H9 (cell line): ENCODE measurements at regions not wholly inside any gene's neighbourhood (a gene's known extent, or its start where the extent isn't known, plus 50 kb on each side); places are given as distances from the start of the nearest gene placed in this dataset.

Experiments
- DNase-seq: peaks from one replicate; pipeline ENCODE4 v3.0.0-alpha.2; 2017
- H2AFZ ChIP-seq: one replicate; pipeline ENCODE4 v1.6.1; 2013; ENCODE audit warnings: mild to moderate bottlenecking, low read length, control low read depth, moderate library complexity
- H2AK5ac ChIP-seq: 2 replicates; pipeline ENCODE4 v1.6.1; 2013; ENCODE audit warnings: low read length, control low read depth, mixed read lengths; ENCODE audit not compliant: insufficient read length
- H2BK120ac ChIP-seq: one replicate; pipeline ENCODE4 v1.6.1; 2013; ENCODE audit warnings: low read depth, mild to moderate bottlenecking, low read length, control low read depth, inconsistent platforms; ENCODE audit not compliant: poor library complexity, severe bottlenecking
- H2BK12ac ChIP-seq: 2 replicates; pipeline ENCODE4 v1.6.1; 2013; ENCODE audit warnings: low read length, control low read depth, mixed read lengths, low read depth; ENCODE audit not compliant: insufficient read length
- H2BK15ac ChIP-seq: 2 replicates; pipeline ENCODE4 v1.6.1; 2013; ENCODE audit warnings: low read depth, low read length, control low read depth
- H2BK20ac ChIP-seq: one replicate; pipeline ENCODE4 v1.6.1; 2013; ENCODE audit warnings: low read depth, mild to moderate bottlenecking, low read length, control low read depth, inconsistent platforms; ENCODE audit not compliant: poor library complexity, severe bottlenecking
- H2BK5ac ChIP-seq: 2 replicates; pipeline ENCODE4 v1.6.1; 2013; ENCODE audit warnings: low read length, control low read depth, mixed read lengths; ENCODE audit not compliant: insufficient read length
- H3K14ac ChIP-seq: 2 replicates; pipeline ENCODE4 v1.6.1; 2013; ENCODE audit warnings: low read length, control low read depth; ENCODE audit not compliant: insufficient read depth
- H3K18ac ChIP-seq: 2 replicates; pipeline ENCODE4 v1.6.1; 2013; ENCODE audit warnings: low read depth, mild to moderate bottlenecking, mixed read lengths, low read length, control low read depth; ENCODE audit not compliant: insufficient read length
- H3K23ac ChIP-seq: 2 replicates; pipeline ENCODE4 v1.6.1; 2013; ENCODE audit warnings: low read length, control low read depth, mixed read lengths, low read depth; ENCODE audit not compliant: insufficient read length
- H3K23me2 ChIP-seq: 2 replicates; pipeline ENCODE4 v1.6.1; 2013; ENCODE audit warnings: low read depth, mild to moderate bottlenecking, mixed read lengths, low read length, control low read depth; ENCODE audit not compliant: insufficient read length, poor library complexity, severe bottlenecking
- H3K27ac ChIP-seq: 2 replicates; pipeline ENCODE4 v1.5.1; 2013; ENCODE audit warnings: low read length, control low read depth, mixed read lengths, low read depth; ENCODE audit not compliant: insufficient read length
- H3K27me3 ChIP-seq: 2 replicates; pipeline ENCODE4 v1.6.1; 2013; ENCODE audit warnings: low read length, control low read depth, inconsistent platforms; ENCODE audit not compliant: insufficient read depth
- H3K4ac ChIP-seq: 2 replicates; pipeline ENCODE4 v1.6.1; 2013; ENCODE audit warnings: low read depth, mild to moderate bottlenecking, control low read depth, inconsistent platforms, low read length, moderate library complexity
- H3K4me1 ChIP-seq: 2 replicates; pipeline ENCODE4 v1.6.1; 2013; ENCODE audit warnings: low read length, control low read depth, inconsistent platforms; ENCODE audit not compliant: insufficient read depth
- H3K4me2 ChIP-seq: 2 replicates; pipeline ENCODE4 v1.6.1; 2013; ENCODE audit warnings: low read length, control low read depth, mixed read lengths; ENCODE audit not compliant: insufficient read length, insufficient read depth
- H3K56ac ChIP-seq: 2 replicates; pipeline ENCODE4 v1.6.1; 2013; ENCODE audit warnings: low read depth, mild to moderate bottlenecking, mixed read lengths, low read length, control low read depth; ENCODE audit not compliant: insufficient read length
- H3K79me1 ChIP-seq: 2 replicates; pipeline ENCODE4 v1.6.1; 2013; ENCODE audit warnings: low read depth, mild to moderate bottlenecking, moderate library complexity, low read length, control low read depth, inconsistent platforms; ENCODE audit not compliant: insufficient read depth, poor library complexity, severe bottlenecking
- H3K79me2 ChIP-seq: 2 replicates; pipeline ENCODE4 v1.6.1; 2013; ENCODE audit warnings: low read length, control low read depth, inconsistent platforms; ENCODE audit not compliant: insufficient read depth
- H3K9ac ChIP-seq: 2 replicates; pipeline ENCODE4 v1.6.1; 2013; ENCODE audit warnings: low read length, control low read depth, mixed read lengths; ENCODE audit not compliant: insufficient read length; ENCODE audit errors: extremely low read depth
- H3K9me3 ChIP-seq: one replicate; pipeline ENCODE4 v1.6.1; 2013; ENCODE audit warnings: low read depth, low read length, inconsistent platforms; ENCODE audit not compliant: control insufficient read depth
- H3T11ph ChIP-seq: one replicate; pipeline ENCODE4 v1.6.1; 2013; ENCODE audit warnings: mild to moderate bottlenecking, low read length, control low read depth, inconsistent platforms
- H4K20me1 ChIP-seq: one replicate; pipeline ENCODE4 v1.6.1; 2013; ENCODE audit not compliant: control insufficient read depth, insufficient read length, insufficient read depth
- H4K5ac ChIP-seq: 2 replicates; pipeline ENCODE4 v1.6.1; 2013; ENCODE audit warnings: low read depth, mild to moderate bottlenecking, mixed read lengths, low read length, control low read depth; ENCODE audit not compliant: insufficient read length
- H4K8ac ChIP-seq: replicated peaks from 2 replicates; pipeline ENCODE4 v1.6.1; 2013; ENCODE audit warnings: low read length, control low read depth, mixed read lengths, low read depth; ENCODE audit not compliant: insufficient read length
- H4K91ac ChIP-seq: 2 replicates; pipeline ENCODE4 v1.6.1; 2013; ENCODE audit warnings: low read depth, mild to moderate bottlenecking, moderate library complexity, mixed read lengths, low read length, control low read depth; ENCODE audit not compliant: insufficient read length
- H3K27ac Mint-ChIP-seq, 3 experiments: 2 replicates in 2 of 3; 3 replicates in 1 of 3; pipeline ENCODE4 v1.8.0; 2020 to 2021; ENCODE audit warnings: mixed read lengths in 3 of 3, mild to moderate bottlenecking in 1 of 3, moderate library complexity in 1 of 3
- H3K27me3 Mint-ChIP-seq: 2 replicates; pipeline ENCODE4 v1.8.0; 2021; ENCODE audit warnings: low read depth, mild to moderate bottlenecking, moderate library complexity, mixed read lengths
- H3K36me3 Mint-ChIP-seq, 3 experiments: 2 replicates in 2 of 3; 3 replicates in 1 of 3; pipeline ENCODE4 v1.8.0; 2020 to 2021; ENCODE audit warnings: low read depth in 3 of 3, mixed read lengths in 3 of 3; ENCODE audit not compliant: insufficient read depth in 1 of 3
- H3K4me1 Mint-ChIP-seq, 2 experiments: 2 replicates each; pipeline ENCODE4 v1.8.0; 2020; ENCODE audit warnings: mixed read lengths in 2 of 2
- H3K4me3 Mint-ChIP-seq, 2 experiments: 2 replicates in 1 of 2; 3 replicates in 1 of 2; pipeline ENCODE4 v1.8.0; 2020 to 2021; ENCODE audit warnings: mild to moderate bottlenecking in 2 of 2, mixed read lengths in 2 of 2, moderate library complexity in 1 of 2
- H3K9me3 Mint-ChIP-seq, 2 experiments: 2 replicates in 1 of 2; 3 replicates in 1 of 2; pipeline ENCODE4 v1.8.0; 2020; ENCODE audit warnings: mild to moderate bottlenecking in 2 of 2, mixed read lengths in 2 of 2, moderate library complexity in 1 of 2
- CTCF ChIP-seq: fragments of 200-600 bp; sonication (generic); conservative IDR thresholded peaks from 3 replicates; pipeline ENCODE4 v1.8.0; 2021; ENCODE audit warnings: antibody characterized with exemption, mild to moderate bottlenecking
- WGBS: extraction: QIAGEN DNeasy Blood & Tissue Kit; methylation state at CpG from one replicate; pipeline ENCODE4 v1.1.7; 2013; ENCODE audit warnings: missing lambda C conversion rate, low lambda C conversion rate, mixed read lengths; ENCODE audit not compliant: insufficient read length; ENCODE audit errors: extremely low coverage; 5-methylcytosine and 5-hydroxymethylcytosine counted together

GRCh38 chr7:18419456-18419855 lies 76.1 kb upstream of the HDAC9 start:
- Histone ChIP-seq H3K23ac (no peak overlapping the region), H3K9me3 (no peaks in the 10 kb centered on the region), H3K79me1 (no peaks in the 10 kb centered on the region), H2BK15ac (no peak overlapping the region), H4K20me1 (no peaks in the 10 kb centered on the region), H3K4me2 (no peak overlapping the region), H3K23me2 (no peaks in the 10 kb centered on the region), H2BK5ac (no peak overlapping the region), H2BK12ac (no peak overlapping the region), H4K91ac (no peak overlapping the region), H2AK5ac (no peak overlapping the region), H3K14ac (no peak overlapping the region), H3K9ac (no peak overlapping the region), H3K4me1 (no peaks in the 10 kb centered on the region; the same call in 1 of the 2 replicates), H3K4ac (no peak overlapping the region), H4K8ac (no peak overlapping the region), H3K56ac (no peak overlapping the region), H2BK120ac (no peak overlapping the region), H3K27ac (no peak overlapping the region), H3K27me3 (no peaks in the 10 kb centered on the region), H3K18ac (no peak overlapping the region), H2BK20ac (no peak overlapping the region), H4K5ac (no peak overlapping the region), H3K79me2 (no peaks in the 10 kb centered on the region), H3T11ph (no peak overlapping the region), H2AFZ (no peak overlapping the region)
- no peaks in the 10 kb centered on the region for H3K27me3 Mint-ChIP-seq
- H3K27ac Mint-ChIP-seq: no peak overlapping the region
- no CpG with 5 or more reads among the region's 3 CpGs for WGBS
- H3K36me3 Mint-ChIP-seq: peaks cover 0 to 8% (median 0%) of the 10 kb centered on the region in 3 experiments; a peak in 3 of 7 replicates
- no peak for TF ChIP-seq CTCF
- H3K4me1 Mint-ChIP-seq: peaks cover 27 to 34% of the 10 kb centered on the region in 2 experiments
- no peak overlapping the region for H3K4me3 Mint-ChIP-seq
- peaks cover 2 to 6% of the 10 kb centered on the region in 2 experiments; a peak in 2 of 5 replicates for H3K9me3 Mint-ChIP-seq
- no peak for DNase-seq
